WTC11 (cell line): ENCODE measurements at regions not wholly inside any gene's neighbourhood (a gene's known extent, or its start where the extent isn't known, plus 50 kb on each side); places are given as distances from the start of the nearest gene placed in this dataset.

Experiments used
- ATAC-seq: fragments of 200-7000 bp; cut with Tn5 transposase; 2 replicates; pipeline ENCODE4 v1.10.0; 2021; ENCODE audit warnings: mild to moderate bottlenecking, moderate library complexity
- CTCF ChIA-PET: fragments of 300-600 bp; sonication (Branson Sonifier 250); formaldehyde crosslinking; loops from one replicate; lab custom pipeline; 2021; ENCODE audit warnings: antibody characterized with exemption; lab: Charles Lee
- POLR2A ChIA-PET: fragments of 350-600 bp; sonication (Branson Sonifier 250); formaldehyde crosslinking; loops from one replicate; lab custom pipeline; 2021; ENCODE audit warnings: antibody characterized with exemption; lab: Charles Lee
- DNase-seq: peaks from one replicate; pipeline ENCODE4 v3.0.0; 2021; ENCODE audit warnings: low spot score
- H3K27ac Mint-ChIP-seq: 2 replicates; pipeline ENCODE4 v1.8.0; 2021; ENCODE audit warnings: mixed read lengths
- H3K27me3 Mint-ChIP-seq: 2 replicates; pipeline ENCODE4 v1.8.0; 2021; ENCODE audit warnings: low read depth, mild to moderate bottlenecking, moderate library complexity, mixed read lengths
- H3K36me3 Mint-ChIP-seq: 2 replicates; pipeline ENCODE4 v1.8.0; 2021; ENCODE audit warnings: mixed read lengths
- H3K4me1 Mint-ChIP-seq: 2 replicates; pipeline ENCODE4 v1.8.0; 2022; ENCODE audit warnings: mixed read lengths
- H3K4me3 Mint-ChIP-seq: 2 replicates; pipeline ENCODE4 v1.8.0; 2021; ENCODE audit warnings: mild to moderate bottlenecking, moderate library complexity, mixed read lengths
- H3K9me3 Mint-ChIP-seq: 2 replicates; pipeline ENCODE4 v1.8.0; 2021; ENCODE audit warnings: mixed read lengths
- ELF4 ChIP-seq: sonication (generic); formaldehyde crosslinking; IDR thresholded peaks from 2 replicates; pipeline ENCODE4 v1.8.1; 2022; ENCODE audit warnings: low read depth, mild to moderate bottlenecking, moderate library complexity, missing genetic modification reagents
- ESRRA ChIP-seq: sonication (generic); formaldehyde crosslinking; IDR thresholded peaks from 2 replicates; pipeline ENCODE4 v1.8.1; 2022; ENCODE audit warnings: mild to moderate bottlenecking, missing genetic modification reagents, borderline replicate concordance
- FOXP1 ChIP-seq: sonication (generic); formaldehyde crosslinking; IDR thresholded peaks from 2 replicates; pipeline ENCODE4 v1.8.0; 2022; ENCODE audit warnings: missing genetic modification reagents, mild to moderate bottlenecking, moderate library complexity, borderline replicate concordance
- HMGA2 ChIP-seq: fragments of 250-450 bp; sonication (Bioruptor Pico); IDR thresholded peaks from 2 replicates; pipeline ENCODE4 v1.4.0; 2021; ENCODE audit warnings: mild to moderate bottlenecking, moderate library complexity
- JAZF1 ChIP-seq: fragments of 250-450 bp; sonication (Bioruptor Pico); IDR thresholded peaks from 2 replicates; pipeline ENCODE4 v1.9.0; 2021; ENCODE audit warnings: moderate library complexity, mild to moderate bottlenecking, inconsistent platforms
- KAT7 ChIP-seq: sonication (generic); formaldehyde crosslinking; IDR thresholded peaks from 2 replicates; pipeline ENCODE4 v1.8.1; 2023; ENCODE audit warnings: missing genetic modification reagents, mild to moderate bottlenecking, borderline replicate concordance
- NR2C2 ChIP-seq: sonication (generic); formaldehyde crosslinking; IDR thresholded peaks from 2 replicates; pipeline ENCODE4 v1.8.0; 2022; ENCODE audit warnings: mild to moderate bottlenecking, missing genetic modification reagents
- NR3C1 ChIP-seq: sonication (generic); formaldehyde crosslinking; conservative IDR thresholded peaks from 2 replicates; pipeline ENCODE4 v1.8.1; 2023; ENCODE audit warnings: low read depth, mild to moderate bottlenecking, missing genetic modification reagents
- OVOL2 ChIP-seq: fragments of 250-450 bp; sonication (Bioruptor Pico); IDR thresholded peaks from 2 replicates; pipeline ENCODE4 v1.9.0; 2021; ENCODE audit warnings: mild to moderate bottlenecking, borderline replicate concordance
- RELA ChIP-seq: sonication (generic); formaldehyde crosslinking; IDR thresholded peaks from 2 replicates; pipeline ENCODE4 v1.8.1; 2022; ENCODE audit warnings: missing genetic modification reagents, mild to moderate bottlenecking, borderline replicate concordance
- SMAD3 ChIP-seq: sonication (generic); formaldehyde crosslinking; IDR thresholded peaks from 2 replicates; pipeline ENCODE4 v1.8.0; 2022; ENCODE audit warnings: missing genetic modification reagents, mild to moderate bottlenecking, borderline replicate concordance
- SMAD4 ChIP-seq: sonication (generic); formaldehyde crosslinking; IDR thresholded peaks from 2 replicates; pipeline ENCODE4 v1.8.0; 2022; ENCODE audit warnings: mild to moderate bottlenecking, missing genetic modification reagents
- TCF7 ChIP-seq: sonication (generic); formaldehyde crosslinking; IDR thresholded peaks from 2 replicates; pipeline ENCODE4 v1.8.0; 2022; ENCODE audit warnings: mild to moderate bottlenecking, low read depth, missing genetic modification reagents, moderate library complexity
- TEAD1 ChIP-seq: sonication (generic); formaldehyde crosslinking; IDR thresholded peaks from 2 replicates; pipeline ENCODE4 v1.8.0; 2022; ENCODE audit warnings: mild to moderate bottlenecking, missing genetic modification reagents
- TF ChIP-seq, protein P1 (sequence below): fragments of 250-450 bp; sonication (Bioruptor Pico); IDR thresholded peaks from 2 replicates; pipeline ENCODE4 v1.9.0; 2021; ENCODE audit warnings: moderate library complexity, mild to moderate bottlenecking, inconsistent platforms, borderline replicate concordance
- TF ChIP-seq, protein P2 (sequence below): fragments of 250-450 bp; sonication (Bioruptor Pico); IDR thresholded peaks from 2 replicates; pipeline ENCODE4 v1.9.0; 2021; ENCODE audit warnings: mild to moderate bottlenecking, borderline replicate concordance
- TF ChIP-seq, protein P3 (sequence below): sonication (generic); formaldehyde crosslinking; IDR thresholded peaks from 2 replicates; pipeline ENCODE4 v1.8.1; 2023; ENCODE audit warnings: mild to moderate bottlenecking, missing genetic modification reagents, moderate library complexity
- TF ChIP-seq, protein P4 (sequence below): fragments of 250-450 bp; sonication (Bioruptor Pico); IDR thresholded peaks from 2 replicates; pipeline ENCODE4 v2.1.2; 2022; ENCODE audit warnings: mild to moderate bottlenecking, moderate library complexity
- TF ChIP-seq, protein P5 (sequence below): sonication (generic); formaldehyde crosslinking; IDR thresholded peaks from 2 replicates; pipeline ENCODE4 v1.8.0; 2023; ENCODE audit warnings: mild to moderate bottlenecking, missing genetic modification reagents
- TF ChIP-seq, protein P6 (sequence below): sonication (generic); formaldehyde crosslinking; IDR thresholded peaks from 2 replicates; pipeline ENCODE4 v1.8.0; 2023; ENCODE audit warnings: missing genetic modification reagents
- TF ChIP-seq, protein P7 (sequence below): fragments of 250-450 bp; sonication (Bioruptor Pico); IDR thresholded peaks from 2 replicates; pipeline ENCODE4 v1.9.0; 2021; ENCODE audit warnings: mild to moderate bottlenecking
- TF ChIP-seq, protein P8 (sequence below): sonication (generic); formaldehyde crosslinking; IDR thresholded peaks from 2 replicates; pipeline ENCODE4 v1.8.0; 2022; ENCODE audit warnings: mild to moderate bottlenecking, missing genetic modification reagents

DNA sequence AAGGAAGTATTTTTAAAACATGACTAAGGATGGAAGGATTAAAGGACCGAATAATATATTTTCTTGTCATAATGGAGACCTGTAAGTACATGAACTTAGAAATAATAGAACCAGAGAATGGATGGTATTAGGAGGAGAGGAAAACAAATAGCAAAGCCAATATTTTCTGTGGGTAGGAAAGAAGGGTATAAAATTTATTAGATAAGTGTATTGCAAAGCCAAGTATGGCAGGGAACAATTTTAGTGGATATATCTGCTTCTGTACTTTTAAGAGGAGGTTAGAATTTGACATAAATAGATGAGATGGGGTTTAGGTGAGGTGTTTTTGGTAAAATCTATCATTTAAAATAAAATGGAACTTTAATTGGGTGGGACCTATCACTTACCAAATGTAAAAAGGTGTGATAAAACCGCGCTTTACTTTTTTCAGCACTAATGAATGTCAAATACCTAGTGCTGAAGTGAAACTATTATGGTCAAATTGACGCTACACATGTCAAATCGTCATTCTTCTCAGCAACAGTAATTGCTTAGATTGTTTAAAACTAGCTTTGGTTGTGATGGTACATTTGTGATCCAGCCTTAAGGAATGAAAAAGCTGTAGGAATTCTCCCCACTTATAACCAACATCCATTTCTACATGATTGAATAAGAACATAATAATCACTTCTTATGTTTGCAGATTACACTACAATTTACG, 78.1 kb upstream of the ZEB2 start:
- Mint-ChIP-seq H3K4me3 (no peak overlapping the region), H3K36me3 (no peaks in the 10 kb centered on the region), H3K27me3 (no peaks in the 10 kb centered on the region), H3K9me3 (no peaks in the 10 kb centered on the region), H3K27ac (no peak overlapping the region), H3K4me1 (peaks cover 30% of the 10 kb centered on the region)
- ChIA-PET CTCF (no interaction called here), POLR2A (no interaction called here)
- TF ChIP-seq RELA, result no peak
- TF ChIP-seq ELF4, result no peak
- TF ChIP-seq NR3C1 (CRISPR knock-in tag), result no peak
- TF ChIP-seq HMGA2 (CRISPR knock-in tag), result no peak
- TF ChIP-seq, protein P1, sequence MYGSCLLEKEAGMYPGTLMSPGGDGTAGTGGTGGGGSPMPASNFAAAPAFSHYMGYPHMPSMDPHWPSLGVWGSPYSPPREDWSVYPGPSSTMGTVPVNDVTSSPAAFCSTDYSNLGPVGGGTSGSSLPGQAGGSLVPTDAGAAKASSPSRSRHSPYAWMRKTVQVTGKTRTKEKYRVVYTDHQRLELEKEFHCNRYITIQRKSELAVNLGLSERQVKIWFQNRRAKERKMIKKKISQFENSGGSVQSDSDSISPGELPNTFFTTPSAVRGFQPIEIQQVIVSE (CRISPR knock-in tag), result no peak
- no peak for TF ChIP-seq NR2C2 (CRISPR knock-in tag)
- TF ChIP-seq, protein P2, sequence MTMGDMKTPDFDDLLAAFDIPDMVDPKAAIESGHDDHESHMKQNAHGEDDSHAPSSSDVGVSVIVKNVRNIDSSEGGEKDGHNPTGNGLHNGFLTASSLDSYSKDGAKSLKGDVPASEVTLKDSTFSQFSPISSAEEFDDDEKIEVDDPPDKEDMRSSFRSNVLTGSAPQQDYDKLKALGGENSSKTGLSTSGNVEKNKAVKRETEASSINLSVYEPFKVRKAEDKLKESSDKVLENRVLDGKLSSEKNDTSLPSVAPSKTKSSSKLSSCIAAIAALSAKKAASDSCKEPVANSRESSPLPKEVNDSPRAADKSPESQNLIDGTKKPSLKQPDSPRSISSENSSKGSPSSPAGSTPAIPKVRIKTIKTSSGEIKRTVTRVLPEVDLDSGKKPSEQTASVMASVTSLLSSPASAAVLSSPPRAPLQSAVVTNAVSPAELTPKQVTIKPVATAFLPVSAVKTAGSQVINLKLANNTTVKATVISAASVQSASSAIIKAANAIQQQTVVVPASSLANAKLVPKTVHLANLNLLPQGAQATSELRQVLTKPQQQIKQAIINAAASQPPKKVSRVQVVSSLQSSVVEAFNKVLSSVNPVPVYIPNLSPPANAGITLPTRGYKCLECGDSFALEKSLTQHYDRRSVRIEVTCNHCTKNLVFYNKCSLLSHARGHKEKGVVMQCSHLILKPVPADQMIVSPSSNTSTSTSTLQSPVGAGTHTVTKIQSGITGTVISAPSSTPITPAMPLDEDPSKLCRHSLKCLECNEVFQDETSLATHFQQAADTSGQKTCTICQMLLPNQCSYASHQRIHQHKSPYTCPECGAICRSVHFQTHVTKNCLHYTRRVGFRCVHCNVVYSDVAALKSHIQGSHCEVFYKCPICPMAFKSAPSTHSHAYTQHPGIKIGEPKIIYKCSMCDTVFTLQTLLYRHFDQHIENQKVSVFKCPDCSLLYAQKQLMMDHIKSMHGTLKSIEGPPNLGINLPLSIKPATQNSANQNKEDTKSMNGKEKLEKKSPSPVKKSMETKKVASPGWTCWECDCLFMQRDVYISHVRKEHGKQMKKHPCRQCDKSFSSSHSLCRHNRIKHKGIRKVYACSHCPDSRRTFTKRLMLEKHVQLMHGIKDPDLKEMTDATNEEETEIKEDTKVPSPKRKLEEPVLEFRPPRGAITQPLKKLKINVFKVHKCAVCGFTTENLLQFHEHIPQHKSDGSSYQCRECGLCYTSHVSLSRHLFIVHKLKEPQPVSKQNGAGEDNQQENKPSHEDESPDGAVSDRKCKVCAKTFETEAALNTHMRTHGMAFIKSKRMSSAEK (CRISPR knock-in tag), result no peak
- TF ChIP-seq, protein P3, sequence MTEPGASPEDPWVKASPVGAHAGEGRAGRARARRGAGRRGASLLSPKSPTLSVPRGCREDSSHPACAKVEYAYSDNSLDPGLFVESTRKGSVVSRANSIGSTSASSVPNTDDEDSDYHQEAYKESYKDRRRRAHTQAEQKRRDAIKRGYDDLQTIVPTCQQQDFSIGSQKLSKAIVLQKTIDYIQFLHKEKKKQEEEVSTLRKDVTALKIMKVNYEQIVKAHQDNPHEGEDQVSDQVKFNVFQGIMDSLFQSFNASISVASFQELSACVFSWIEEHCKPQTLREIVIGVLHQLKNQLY (CRISPR knock-in tag), result no peak
- TF ChIP-seq, protein P4, sequence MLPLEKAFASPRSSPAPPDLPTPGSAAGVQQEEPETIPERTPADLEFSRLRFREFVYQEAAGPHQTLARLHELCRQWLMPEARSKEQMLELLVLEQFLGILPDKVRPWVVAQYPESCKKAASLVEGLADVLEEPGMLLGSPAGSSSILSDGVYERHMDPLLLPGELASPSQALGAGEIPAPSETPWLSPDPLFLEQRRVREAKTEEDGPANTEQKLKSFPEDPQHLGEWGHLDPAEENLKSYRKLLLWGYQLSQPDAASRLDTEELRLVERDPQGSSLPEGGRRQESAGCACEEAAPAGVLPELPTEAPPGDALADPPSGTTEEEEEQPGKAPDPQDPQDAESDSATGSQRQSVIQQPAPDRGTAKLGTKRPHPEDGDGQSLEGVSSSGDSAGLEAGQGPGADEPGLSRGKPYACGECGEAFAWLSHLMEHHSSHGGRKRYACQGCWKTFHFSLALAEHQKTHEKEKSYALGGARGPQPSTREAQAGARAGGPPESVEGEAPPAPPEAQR (CRISPR knock-in tag), result no peak
- TF ChIP-seq, protein P5, sequence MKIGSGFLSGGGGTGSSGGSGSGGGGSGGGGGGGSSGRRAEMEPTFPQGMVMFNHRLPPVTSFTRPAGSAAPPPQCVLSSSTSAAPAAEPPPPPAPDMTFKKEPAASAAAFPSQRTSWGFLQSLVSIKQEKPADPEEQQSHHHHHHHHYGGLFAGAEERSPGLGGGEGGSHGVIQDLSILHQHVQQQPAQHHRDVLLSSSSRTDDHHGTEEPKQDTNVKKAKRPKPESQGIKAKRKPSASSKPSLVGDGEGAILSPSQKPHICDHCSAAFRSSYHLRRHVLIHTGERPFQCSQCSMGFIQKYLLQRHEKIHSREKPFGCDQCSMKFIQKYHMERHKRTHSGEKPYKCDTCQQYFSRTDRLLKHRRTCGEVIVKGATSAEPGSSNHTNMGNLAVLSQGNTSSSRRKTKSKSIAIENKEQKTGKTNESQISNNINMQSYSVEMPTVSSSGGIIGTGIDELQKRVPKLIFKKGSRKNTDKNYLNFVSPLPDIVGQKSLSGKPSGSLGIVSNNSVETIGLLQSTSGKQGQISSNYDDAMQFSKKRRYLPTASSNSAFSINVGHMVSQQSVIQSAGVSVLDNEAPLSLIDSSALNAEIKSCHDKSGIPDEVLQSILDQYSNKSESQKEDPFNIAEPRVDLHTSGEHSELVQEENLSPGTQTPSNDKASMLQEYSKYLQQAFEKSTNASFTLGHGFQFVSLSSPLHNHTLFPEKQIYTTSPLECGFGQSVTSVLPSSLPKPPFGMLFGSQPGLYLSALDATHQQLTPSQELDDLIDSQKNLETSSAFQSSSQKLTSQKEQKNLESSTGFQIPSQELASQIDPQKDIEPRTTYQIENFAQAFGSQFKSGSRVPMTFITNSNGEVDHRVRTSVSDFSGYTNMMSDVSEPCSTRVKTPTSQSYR (CRISPR knock-in tag), result no peak
- no peak for TF ChIP-seq OVOL2 (CRISPR knock-in tag)
- TF ChIP-seq SMAD3 (CRISPR knock-in tag), result no peak
- no peak for TF ChIP-seq SMAD4
- no peak for ATAC-seq
- no peak for DNase-seq

DNA sequence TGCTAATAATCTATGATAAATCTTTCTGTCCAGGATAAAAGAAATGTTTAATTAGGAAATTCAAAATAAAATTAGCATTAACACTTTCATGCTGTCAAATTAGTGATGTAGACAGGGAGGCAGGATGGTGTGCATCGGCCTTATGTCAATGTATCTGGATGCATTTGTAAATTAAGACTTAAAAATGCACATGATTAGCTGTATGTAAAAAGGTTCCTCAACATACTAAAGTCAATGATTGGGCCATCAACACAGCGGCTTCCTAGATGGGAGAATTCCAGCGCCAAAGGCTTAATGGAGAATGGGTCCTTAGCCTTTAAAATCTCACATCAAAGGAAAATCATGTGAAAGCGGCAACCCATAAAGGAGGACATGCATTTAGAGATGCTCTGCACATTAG, 77.5 kb upstream of the ZEB2 start:
- Mint-ChIP-seq H3K27ac (no peak overlapping the region), H3K27me3 (no peaks in the 10 kb centered on the region), H3K4me3 (no peak overlapping the region), H3K9me3 (no peaks in the 10 kb centered on the region), H3K36me3 (no peaks in the 10 kb centered on the region), H3K4me1 (peaks cover 32% of the 10 kb centered on the region)
- POLR2A ChIA-PET, result no interaction called here
- no peak for DNase-seq
- CTCF ChIA-PET, result no interaction called here
- no peak for ATAC-seq
- TF ChIP-seq JAZF1 (CRISPR knock-in tag) (no peak), ESRRA (no peak), FOXP1 (CRISPR knock-in tag) (no peak), TEAD1 (no peak), KAT7 (CRISPR knock-in tag) (no peak), TCF7 (CRISPR knock-in tag) (no peak)
- TF ChIP-seq, protein P6, sequence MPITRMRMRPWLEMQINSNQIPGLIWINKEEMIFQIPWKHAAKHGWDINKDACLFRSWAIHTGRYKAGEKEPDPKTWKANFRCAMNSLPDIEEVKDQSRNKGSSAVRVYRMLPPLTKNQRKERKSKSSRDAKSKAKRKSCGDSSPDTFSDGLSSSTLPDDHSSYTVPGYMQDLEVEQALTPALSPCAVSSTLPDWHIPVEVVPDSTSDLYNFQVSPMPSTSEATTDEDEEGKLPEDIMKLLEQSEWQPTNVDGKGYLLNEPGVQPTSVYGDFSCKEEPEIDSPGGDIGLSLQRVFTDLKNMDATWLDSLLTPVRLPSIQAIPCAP (CRISPR knock-in tag), result no peak
- TF ChIP-seq, protein P7, sequence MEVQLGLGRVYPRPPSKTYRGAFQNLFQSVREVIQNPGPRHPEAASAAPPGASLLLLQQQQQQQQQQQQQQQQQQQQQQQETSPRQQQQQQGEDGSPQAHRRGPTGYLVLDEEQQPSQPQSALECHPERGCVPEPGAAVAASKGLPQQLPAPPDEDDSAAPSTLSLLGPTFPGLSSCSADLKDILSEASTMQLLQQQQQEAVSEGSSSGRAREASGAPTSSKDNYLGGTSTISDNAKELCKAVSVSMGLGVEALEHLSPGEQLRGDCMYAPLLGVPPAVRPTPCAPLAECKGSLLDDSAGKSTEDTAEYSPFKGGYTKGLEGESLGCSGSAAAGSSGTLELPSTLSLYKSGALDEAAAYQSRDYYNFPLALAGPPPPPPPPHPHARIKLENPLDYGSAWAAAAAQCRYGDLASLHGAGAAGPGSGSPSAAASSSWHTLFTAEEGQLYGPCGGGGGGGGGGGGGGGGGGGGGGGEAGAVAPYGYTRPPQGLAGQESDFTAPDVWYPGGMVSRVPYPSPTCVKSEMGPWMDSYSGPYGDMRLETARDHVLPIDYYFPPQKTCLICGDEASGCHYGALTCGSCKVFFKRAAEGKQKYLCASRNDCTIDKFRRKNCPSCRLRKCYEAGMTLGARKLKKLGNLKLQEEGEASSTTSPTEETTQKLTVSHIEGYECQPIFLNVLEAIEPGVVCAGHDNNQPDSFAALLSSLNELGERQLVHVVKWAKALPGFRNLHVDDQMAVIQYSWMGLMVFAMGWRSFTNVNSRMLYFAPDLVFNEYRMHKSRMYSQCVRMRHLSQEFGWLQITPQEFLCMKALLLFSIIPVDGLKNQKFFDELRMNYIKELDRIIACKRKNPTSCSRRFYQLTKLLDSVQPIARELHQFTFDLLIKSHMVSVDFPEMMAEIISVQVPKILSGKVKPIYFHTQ (CRISPR knock-in tag), result no peak
- TF ChIP-seq, protein P8, sequence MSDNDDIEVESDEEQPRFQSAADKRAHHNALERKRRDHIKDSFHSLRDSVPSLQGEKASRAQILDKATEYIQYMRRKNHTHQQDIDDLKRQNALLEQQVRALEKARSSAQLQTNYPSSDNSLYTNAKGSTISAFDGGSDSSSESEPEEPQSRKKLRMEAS (CRISPR knock-in tag), result no peak
